PC-3 (cell line): ENCODE measurements at regions not wholly inside any gene's neighbourhood (a gene's known extent, or its start where the extent isn't known, plus 50 kb on each side); places are given as distances from the start of the nearest gene placed in this dataset.

Experiments
- ATAC-seq: fragments of 200-7000 bp; cut with Tn5 transposase; 2 replicates; pipeline ENCODE4 v1.9.1; 2020; ENCODE audit warnings: mild to moderate bottlenecking, moderate library complexity
- BruUV-seq: library from RNA; stranded (reverse); fragments of 400-500 nt; replicated peaks from 2 replicates; lab custom pipeline; 2021; lab: Mats Ljungman, UMichigan
- CTCF ChIA-PET: fragments of 300-600 bp; sonication (Branson Sonifier 250); formaldehyde crosslinking; loops from one replicate; lab custom pipeline; 2022; ENCODE audit warnings: antibody characterized with exemption; lab: Charles Lee
- POLR2A ChIA-PET: fragments of 300-600 bp; sonication (Branson Sonifier 250); formaldehyde crosslinking; loops from one replicate; lab custom pipeline; 2022; ENCODE audit warnings: antibody characterized with exemption; ENCODE audit not compliant: unreplicated experiment; lab: Charles Lee
- DNase-seq: peaks from one replicate; pipeline ENCODE4 v3.0.0-alpha.2; 2015
- H2AFZ ChIP-seq: fragments of 300-600 bp; sonication (generic); 2 replicates; pipeline ENCODE4 v1.6.0; 2016; ENCODE audit warnings: antibody characterized with exemption, low read length
- H3F3A ChIP-seq: fragments of 300-600 bp; sonication (generic); one replicate; pipeline ENCODE4 v1.6.0; 2017; ENCODE audit warnings: antibody characterized with exemption, low read length, control low read depth, mild to moderate bottlenecking; ENCODE audit not compliant: unreplicated experiment
- H3K27ac ChIP-seq: fragments of 300-600 bp; sonication (generic); 2 replicates; pipeline ENCODE4 v1.5.1; 2016; ENCODE audit warnings: mild to moderate bottlenecking, low read length
- H3K27me3 ChIP-seq: fragments of 300-600 bp; sonication (generic); 2 replicates; pipeline ENCODE4 v1.6.1; 2016; ENCODE audit warnings: low read length, mixed read lengths
- H3K36me3 ChIP-seq: fragments of 300-600 bp; sonication (generic); 2 replicates; pipeline ENCODE4 v1.6.1; 2016; ENCODE audit warnings: low read depth, mixed run types, low read length, mixed read lengths
- H3K4me1 ChIP-seq: fragments of 300-600 bp; sonication (generic); 2 replicates; pipeline ENCODE4 v1.5.1; 2016; ENCODE audit warnings: low read length; ENCODE audit not compliant: insufficient read depth
- H3K4me2 ChIP-seq: fragments of 300-600 bp; sonication (generic); 2 replicates; pipeline ENCODE4 v1.6.0; 2016; ENCODE audit warnings: low read length
- H3K4me3 ChIP-seq: fragments of 300-600 bp; sonication (generic); 2 replicates; pipeline ENCODE4 v1.5.1; 2016; ENCODE audit warnings: mild to moderate bottlenecking, low read length, mixed read lengths
- H3K79me2 ChIP-seq: fragments of 300-600 bp; sonication (generic); 2 replicates; pipeline ENCODE4 v1.6.1; 2017; ENCODE audit warnings: low read length, mixed read lengths
- H3K9ac ChIP-seq: fragments of 300-600 bp; sonication (generic); 2 replicates; pipeline ENCODE4 v1.6.0; 2016; ENCODE audit warnings: mild to moderate bottlenecking, low read length
- H3K9me2 ChIP-seq: fragments of 300-600 bp; sonication (generic); replicated peaks from 2 replicates; pipeline ENCODE4 v1.6.1; 2016; ENCODE audit warnings: mixed run types, low read length, mixed read lengths
- H3K9me3 ChIP-seq: fragments of 300-600 bp; sonication (generic); 2 replicates; pipeline ENCODE4 v1.6.1; 2016; ENCODE audit warnings: low read length, mixed read lengths
- H4K20me1 ChIP-seq: fragments of 300-600 bp; sonication (generic); 2 replicates; pipeline ENCODE4 v1.6.1; 2016; ENCODE audit warnings: low read length, mixed read lengths
- CTCF ChIP-seq: fragments of 300-600 bp; sonication (generic); conservative IDR thresholded peaks from 2 replicates; pipeline ENCODE4 v1.5.1; 2017; ENCODE audit warnings: antibody characterized with exemption, low read depth, mild to moderate bottlenecking, low read length
- EZH2 ChIP-seq: fragments of 300-600 bp; sonication (generic); IDR thresholded peaks from one replicate; pipeline ENCODE4 v1.6.1; 2017; ENCODE audit warnings: antibody characterized with exemption, mild to moderate bottlenecking, low read length; ENCODE audit not compliant: unreplicated experiment
- EZH2phosphoT487 ChIP-seq: fragments of 300-600 bp; sonication (generic); IDR thresholded peaks from 2 replicates; pipeline ENCODE4 v1.6.1; 2018; ENCODE audit warnings: mild to moderate bottlenecking, antibody characterized with exemption, low read length, borderline replicate concordance
- intact Hi-C: fragments of 100-400 bp; cut with micrococcal nuclease; formaldehyde crosslinking; loops from 2 replicates; pipeline ENCODE4 v1.9.0; 2023

- intact Hi-C loops = loop anchor here (10.0 kb wide), 1 partner anchor 254 kb away; the partner anchor contains the start of genes GNG5 and SPATA1
- Histone ChIP-seq H3K4me1 (0 out of 2 replicates have a peak, but pooled peaks cover under 1% of the 10 kb centered on the region), H3K4me3 (no peak overlapping the region), H3K27me3 (no peaks in the 10 kb centered on the region), H3F3A (no peaks in the 10 kb centered on the region), H4K20me1 (no peaks in the 10 kb centered on the region), H3K4me2 (no peak overlapping the region), H3K79me2 (no peaks in the 10 kb centered on the region), H3K9me2 (no peaks in the 10 kb centered on the region), H3K36me3 (no peaks in the 10 kb centered on the region), H3K9me3 (no peaks in the 10 kb centered on the region), H3K27ac (no peak overlapping the region), H2AFZ (no peak overlapping the region), H3K9ac (no peak overlapping the region)
- BruUV-seq = no TSS peak
- ATAC-seq = no peak
- ChIA-PET POLR2A (no interaction called here), CTCF (interaction anchor here (1.1 to 1.6 kb wide), 2 partner anchors 18 to 90 kb away, joined by 3 to 6 read pairs; no protein-coding TSS in a partner anchor)
- no peak for TF ChIP-seq CTCF
- TF ChIP-seq EZH2 = no peak
- TF ChIP-seq EZH2phosphoT487 = no peak
- no peak for DNase-seq
These were observed 68.2 kb upstream of the SSX2IP start for GRCh38 chr1:84758476-84758875.

- no peak overlapping the region for H2AFZ ChIP-seq
- POLR2A ChIA-PET = no interaction called here
- CTCF ChIA-PET = interaction anchor here (0.6 to 1.6 kb wide), 5 partner anchors 9 to 178 kb away, joined by 3 to 6 read pairs (median 3); no protein-coding TSS in a partner anchor
These were observed 67.0 kb upstream of the SSX2IP start for GRCh38 chr1:84757301-84757700.

More at GRCh38 chr1:84757301-84757700, 67.0 kb upstream of the SSX2IP start:
- no peaks in the 10 kb centered on the region for H3K9me3 ChIP-seq
- intact Hi-C loops = loop anchor here (2.0 to 10.0 kb wide), 2 partner anchors 16 to 252 kb away; partner anchors contain the start of genes GNG5 and SPATA1
- no peak overlapping the region for H3K4me2 ChIP-seq
- H3K4me3 ChIP-seq = no peak overlapping the region
- H3K9me2 ChIP-seq = no peaks in the 10 kb centered on the region
- no TSS peak for BruUV-seq
- DNase-seq = peak; percentile 30
- no peaks in the 10 kb centered on the region for H4K20me1 ChIP-seq
- no peaks in the 10 kb centered on the region for H3K79me2 ChIP-seq
- no peak for TF ChIP-seq EZH2
- TF ChIP-seq CTCF = peak; percentile 50
- no peak for TF ChIP-seq EZH2phosphoT487
- no peaks in the 10 kb centered on the region for H3F3A ChIP-seq
- H3K27ac ChIP-seq = no peak overlapping the region
- 0 out of 2 replicates have a peak, but pooled peaks cover 4% of the 10 kb centered on the region for H3K4me1 ChIP-seq
- no peaks in the 10 kb centered on the region for H3K36me3 ChIP-seq
- H3K27me3 ChIP-seq = no peaks in the 10 kb centered on the region
- peak; percentile 58 for ATAC-seq
- no peak overlapping the region for H3K9ac ChIP-seq
